GM12878 (cell line): ENCODE measurements at regions not wholly inside any gene's neighbourhood (a gene's known extent, or its start where the extent isn't known, plus 50 kb on each side); places are given as distances from the start of the nearest gene placed in this dataset.

Experiments
- ATF2 ChIP-seq: IDR thresholded peaks from 2 replicates; pipeline ENCODE4 v1.6.1; 2012; ENCODE audit warnings: low read length, inconsistent platforms
- BCL11A ChIP-seq: IDR thresholded peaks from 2 replicates; pipeline ENCODE4 v1.6.1; 2011; ENCODE audit warnings: low read depth, low read length
- CTCF ChIP-seq, 3 experiments: IDR thresholded peaks in 2 of 3; conservative IDR thresholded peaks in 1 of 3; 2 replicates each; pipeline ENCODE4 v1.5.1; 2011; ENCODE audit warnings: low read depth in 3 of 3, low read length in 3 of 3, mild to moderate bottlenecking in 3 of 3, control low read depth in 2 of 3, moderate library complexity in 2 of 3, inconsistent platforms in 1 of 3, mixed read lengths in 1 of 3; ENCODE audit not compliant: control insufficient read depth in 2 of 3, insufficient read depth in 1 of 3; ENCODE audit errors: extremely low read depth in 1 of 3
- EZH2 ChIP-seq: IDR thresholded peaks from 2 replicates; pipeline ENCODE4 v1.6.1; 2012; ENCODE audit warnings: low read depth, mild to moderate bottlenecking, control low read depth, inconsistent platforms, low read length, borderline replicate concordance; ENCODE audit not compliant: control insufficient read depth
- MYC ChIP-seq: IDR thresholded peaks from 2 replicates; pipeline ENCODE4 v1.6.1; 2011; ENCODE audit warnings: mild to moderate bottlenecking, low read length, moderate library complexity, inconsistent platforms; ENCODE audit not compliant: insufficient read depth, insufficient replicate concordance, insufficient read length, severe bottlenecking

- TF ChIP-seq ATF2 (no peak), CTCF (IDR thresholded peaks at IDR 0.05 in 2 of 3, conservative IDR thresholded peaks at IDR 0.05 in 1 of 3; ENCODE audit: control insufficient read depth in 2 of 3, extremely low read depth in 1 of 3, insufficient read depth in 1 of 3, low read depth in 3 of 3, low read length in 3 of 3) (no peak), BCL11A (no peak), MYC (no peak), EZH2 (no peak)
These were observed 465.2 kb downstream of the MIAT start for GRCh38 chr22:27122574-27122973.
